ENCODE measurements at regions not wholly inside any gene's neighbourhood (a gene's known extent, or its start where the extent isn't known, plus 50 kb on each side); places are given as distances from the start of the nearest gene placed in this dataset.

GRCh38 chr7:11298220-11298619 lies 324.5 kb downstream of the PHF14 start:
- POLR2A ChIA-PET: no interaction called here
- Histone ChIP-seq H3K4me2 (ENCODE audit: insufficient read depth, low read length) (no peak overlapping the region), H3K4me1 (ENCODE audit: control insufficient read depth, extremely low read depth, insufficient read depth, low read length) (no peaks in the 10 kb centered on the region), H3K27ac (ENCODE audit: insufficient read depth, low read depth, low read length) (no peak overlapping the region), H3K36me3 (ENCODE audit: control insufficient read depth in 2 of 2, extremely low read depth in 1 of 2, insufficient read depth in 2 of 2, low read length in 2 of 2) (no peaks in the 10 kb centered on the region), H3K4me3 (replicated peaks in 1 of 3; ENCODE audit: insufficient read depth in 1 of 3, low read depth in 1 of 3, low read length in 3 of 3) (no peak overlapping the region), H3K9me1 (replicated peaks; ENCODE audit: control insufficient read depth, extremely low read depth, insufficient read depth, low read length) (no peaks in the 10 kb centered on the region), H3K9me3 (replicated peaks; ENCODE audit: control insufficient read depth, insufficient read depth, low read length) (no peaks in the 10 kb centered on the region), H3K79me2 (ENCODE audit: control insufficient read depth, insufficient read depth, low read length) (no peaks in the 10 kb centered on the region), H3K9ac (replicated peaks; ENCODE audit: extremely low read depth, insufficient read depth, low read length) (no peak overlapping the region), H4K20me1 (replicated peaks; ENCODE audit: control insufficient read depth, extremely low read depth, insufficient read depth, low read length) (no peaks in the 10 kb centered on the region), H3K27me3 (ENCODE audit: control insufficient read depth in 2 of 2, insufficient read depth in 2 of 2, low read length in 2 of 2) (no peaks in the 10 kb centered on the region), H2AFZ (ENCODE audit: low read depth, low read length) (no peak overlapping the region)
- dilution Hi-C loops (cut with MboI; ENCODE audit: extremely low pct_ligation_motif_present, low sequenced_read_pairs) (no loop called here), intact Hi-C loops (cut with micrococcal nuclease) (no loop called here)
- CTCF ChIA-PET: no interaction called here
- TF ChIP-seq POLR2AphosphoS5 (IDR thresholded peaks at IDR 0.05; ENCODE audit: insufficient read depth, low read depth, low read length) (no peak), POLR2A (IDR thresholded peaks at IDR 0.05; ENCODE audit: low read depth, low read length) (no peak), CTCF (IDR thresholded peaks at IDR 0.05; ENCODE audit: extremely low read depth in 1 of 2, insufficient read depth in 1 of 2, low read depth in 1 of 2, low read length in 2 of 2) (no peak), FOS (IDR thresholded peaks at IDR 0.05; ENCODE audit: borderline replicate concordance, insufficient read depth, low read length) (no peak)
- DNase-seq (ENCODE audit: low read depth, low spot score): no peak
- no TSS peak for BruUV-seq (replicated peaks)
- no peak for FAIRE-seq

- Histone ChIP-seq H4K20me1 (replicated peaks; ENCODE audit: control insufficient read depth, extremely low read depth, insufficient read depth, low read length) (no peaks in the 10 kb centered on the region), H3K9me3 (replicated peaks; ENCODE audit: control insufficient read depth, insufficient read depth, low read length) (no peaks in the 10 kb centered on the region), H3K9me1 (replicated peaks; ENCODE audit: control insufficient read depth, extremely low read depth, insufficient read depth, low read length) (no peaks in the 10 kb centered on the region), H3K79me2 (ENCODE audit: control insufficient read depth, insufficient read depth, low read length) (no peaks in the 10 kb centered on the region), H3K9ac (replicated peaks; ENCODE audit: extremely low read depth, insufficient read depth, low read length) (no peak overlapping the region), H3K4me1 (ENCODE audit: control insufficient read depth, extremely low read depth, insufficient read depth, low read length) (no peaks in the 10 kb centered on the region), H3K4me3 (replicated peaks in 1 of 3; ENCODE audit: insufficient read depth in 1 of 3, low read depth in 1 of 3, low read length in 3 of 3) (no peak overlapping the region), H2AFZ (ENCODE audit: low read depth, low read length) (no peak overlapping the region), H3K27me3 (ENCODE audit: control insufficient read depth in 2 of 2, insufficient read depth in 2 of 2, low read length in 2 of 2) (no peaks in the 10 kb centered on the region), H3K36me3 (ENCODE audit: control insufficient read depth in 2 of 2, extremely low read depth in 1 of 2, insufficient read depth in 2 of 2, low read length in 2 of 2) (no peaks in the 10 kb centered on the region), H3K4me2 (ENCODE audit: insufficient read depth, low read length) (no peak overlapping the region), H3K27ac (ENCODE audit: insufficient read depth, low read depth, low read length) (no peak overlapping the region)
- no peak for FAIRE-seq
- CTCF ChIA-PET: no interaction called here
- dilution Hi-C loops (cut with MboI; ENCODE audit: extremely low pct_ligation_motif_present, low sequenced_read_pairs): no loop called here
- BruUV-seq (replicated peaks): no TSS peak
- TF ChIP-seq GATA2 (IDR thresholded peaks at IDR 0.05; ENCODE audit: insufficient read depth, insufficient read length, low read depth, low read length): no peak
- intact Hi-C loops (cut with micrococcal nuclease): no loop called here
- POLR2A ChIA-PET: no interaction called here
- no peak for DNase-seq (ENCODE audit: low read depth, low spot score)
Observed at GRCh38 chr7:11300241-11300640, 326.6 kb downstream of the PHF14 start.

Measured in endothelial cell of umbilical vein (primary cell).